RWPE1 (cell line): ENCODE measurements at regions not wholly inside any gene's neighbourhood (a gene's known extent, or its start where the extent isn't known, plus 50 kb on each side); places are given as distances from the start of the nearest gene placed in this dataset.

Source experiments
- CTCF ChIA-PET: fragments of 350-600 bp; sonication (Branson Sonifier 250); formaldehyde crosslinking; extraction: SDS; loops from one replicate; lab custom pipeline; 2021; lab: Yijun Ruan, JAX
- POLR2A ChIA-PET: fragments of 400-600 bp; formaldehyde crosslinking; extraction: SDS; loops from one replicate; lab custom pipeline; 2020; ENCODE audit warnings: antibody characterized with exemption; ENCODE audit not compliant: low non-redundant PET; lab: Yijun Ruan, JAX
- DNase-seq: peaks from one replicate; pipeline ENCODE4 v3.0.0; 2012; ENCODE audit warnings: low spot score
- H3K27ac ChIP-seq: fragments of 450-650 bp; 2 replicates; pipeline ENCODE4 v1.5.1; 2017
- CTCF ChIP-seq: fragments of 450-650 bp; conservative IDR thresholded peaks from 2 replicates; pipeline ENCODE4 v1.5.1; 2017; ENCODE audit warnings: low read depth, mild to moderate bottlenecking

DNA sequence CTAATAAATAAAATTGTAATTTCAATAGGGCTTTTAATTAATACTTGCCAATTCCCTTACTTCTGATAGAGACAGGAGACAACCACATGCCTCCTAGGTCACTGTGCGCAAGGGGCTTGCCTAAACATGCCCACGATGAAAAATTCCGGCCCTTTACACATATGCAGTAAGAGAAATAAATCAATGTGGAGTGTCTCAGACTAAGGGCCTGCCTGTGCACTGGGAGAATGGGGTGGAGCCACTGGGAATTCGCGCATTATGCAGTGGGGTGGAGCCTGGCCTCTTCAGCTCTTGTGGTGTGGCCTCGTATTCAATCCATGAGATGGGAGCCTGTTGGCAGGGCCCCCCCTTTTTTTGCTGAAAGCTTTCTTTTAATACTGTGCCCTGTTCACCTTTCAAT lies 484.5 kb downstream of the PDGFC start:
- no peak overlapping the region for H3K27ac ChIP-seq
- DNase-seq: no peak
- ChIA-PET CTCF (no interaction called here), POLR2A (no interaction called here)
- TF ChIP-seq CTCF: no peak

DNA sequence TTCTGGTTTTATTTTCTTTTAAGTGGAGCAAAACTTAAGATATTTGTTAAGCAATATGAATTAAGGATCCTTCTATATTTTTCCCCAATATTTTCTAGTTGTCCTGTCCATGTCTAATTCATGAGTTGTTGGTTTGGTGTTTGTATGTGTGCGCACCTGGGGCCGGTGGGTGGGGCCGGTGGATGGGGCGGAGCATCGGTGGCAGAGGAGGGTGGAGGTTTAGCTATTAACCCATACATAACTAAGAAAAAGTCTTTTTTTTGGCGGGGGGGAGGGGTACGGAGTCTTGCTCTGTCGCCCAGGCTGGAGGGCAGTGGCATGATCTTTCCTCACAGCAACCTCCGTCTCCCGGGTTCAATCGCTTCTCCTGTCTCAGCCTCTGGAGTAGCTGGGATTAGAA lies 489.8 kb downstream of the PDGFC start:
- ChIA-PET CTCF (no interaction called here), POLR2A (no interaction called here)
- no peak for TF ChIP-seq CTCF
- H3K27ac ChIP-seq: no peak overlapping the region
- no peak for DNase-seq

- no peak for DNase-seq
- CTCF ChIA-PET: no interaction called here
- TF ChIP-seq CTCF: no peak
- H3K27ac ChIP-seq: no peak overlapping the region
- POLR2A ChIA-PET: no interaction called here
These were observed 494.0 kb downstream of the PDGFC start for GRCh38 chr4:156477636-156478035.

DNA sequence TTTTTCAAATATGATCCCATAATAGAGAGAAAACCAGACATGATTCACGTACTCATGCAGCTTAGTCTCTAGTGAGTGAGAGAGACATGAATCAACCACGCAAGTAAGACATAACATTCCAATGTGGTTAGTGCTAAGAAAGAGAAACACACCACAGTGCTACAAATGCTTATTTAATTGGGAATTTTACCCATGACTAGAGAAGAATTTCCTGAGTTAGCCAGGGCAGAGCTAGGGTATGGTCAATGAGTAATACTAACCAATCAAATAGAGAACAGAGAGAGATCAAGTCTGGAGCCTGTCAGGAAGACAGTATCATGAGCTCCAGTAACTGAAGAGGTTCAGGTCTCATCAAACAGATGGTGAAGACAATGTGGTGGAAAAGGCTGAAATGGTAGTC lies 495.2 kb downstream of the PDGFC start:
- POLR2A ChIA-PET: no interaction called here
- CTCF ChIA-PET: interaction anchor here (0.9 to 4.5 kb wide), 2 partner anchors 569 to 1039 kb away, joined by 3 to 22 read pairs; no protein-coding TSS in a partner anchor
- no peak for TF ChIP-seq CTCF
- no peak overlapping the region for H3K27ac ChIP-seq
- DNase-seq: peak; percentile 81

DNA sequence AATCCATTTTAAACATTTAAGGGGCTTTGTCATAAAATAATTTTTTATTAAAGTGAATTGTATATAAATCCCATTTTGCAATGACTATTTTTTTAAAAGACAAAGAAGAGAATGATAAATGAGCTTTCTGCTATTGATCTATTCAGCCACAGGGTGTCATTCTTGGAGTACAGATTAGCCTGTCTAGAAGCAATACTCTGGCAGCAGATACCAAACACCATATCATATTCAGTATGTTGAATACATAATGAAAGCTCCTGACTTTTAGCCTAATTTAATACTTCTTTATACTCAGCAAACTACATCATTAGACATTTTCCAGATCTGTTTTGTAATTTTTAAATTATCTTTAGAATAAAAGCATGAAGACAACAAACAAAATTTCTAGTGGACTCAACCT lies 496.3 kb downstream of the PDGFC start:
- ChIA-PET POLR2A (no interaction called here), CTCF (interaction anchor here (0.5 to 4.5 kb wide), 11 partner anchors 118 to 1040 kb away, joined by 3 to 22 read pairs (median 3); no protein-coding TSS in a partner anchor)
- TF ChIP-seq CTCF: peak; percentile 73
- H3K27ac ChIP-seq: no peak overlapping the region
- peak; percentile 36 for DNase-seq

DNA sequence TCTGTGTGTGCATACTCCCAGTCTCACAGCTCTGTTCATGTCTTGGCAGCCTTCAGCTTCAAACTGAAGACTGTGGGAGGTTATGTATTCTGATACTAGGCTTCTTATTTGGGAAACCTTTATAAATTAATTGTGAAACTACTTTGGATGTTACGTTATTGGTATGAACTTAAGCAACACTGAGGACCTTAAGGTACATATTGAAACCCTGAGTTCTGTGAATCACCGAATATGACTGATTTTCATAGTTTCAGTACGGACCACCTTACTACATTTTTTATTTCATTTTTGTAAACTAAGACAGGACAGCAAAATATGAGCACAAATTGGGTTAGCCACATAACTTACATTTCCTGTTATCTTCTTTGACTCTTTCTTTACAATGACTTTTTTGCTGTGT lies 498.4 kb downstream of the PDGFC start:
- DNase-seq: no peak
- POLR2A ChIA-PET: no interaction called here
- no peak for TF ChIP-seq CTCF
- CTCF ChIA-PET: interaction anchor here (4.5 kb wide), 1 partner anchor 572 kb away, joined by 22 read pairs; no protein-coding TSS in a partner anchor
- H3K27ac ChIP-seq: no peak overlapping the region
